HG02870 (cell line): ENCODE measurements at regions not wholly inside any gene's neighbourhood (a gene's known extent, or its start where the extent isn't known, plus 50 kb on each side); places are given as distances from the start of the nearest gene placed in this dataset.
"Not testable (repeated sequence)": the region's sequence is repeated elsewhere in the genome, so short reads cannot be mapped to it uniquely, and the experiment has no call there.

Experiments used
- ATAC-seq: cut with Tn5 transposase; IDR thresholded peaks from one replicate; pipeline ENCODE4 v1.9.1; 2021; ENCODE audit warnings: mild to moderate bottlenecking, moderate library complexity; ENCODE audit not compliant: unreplicated experiment

DNA sequence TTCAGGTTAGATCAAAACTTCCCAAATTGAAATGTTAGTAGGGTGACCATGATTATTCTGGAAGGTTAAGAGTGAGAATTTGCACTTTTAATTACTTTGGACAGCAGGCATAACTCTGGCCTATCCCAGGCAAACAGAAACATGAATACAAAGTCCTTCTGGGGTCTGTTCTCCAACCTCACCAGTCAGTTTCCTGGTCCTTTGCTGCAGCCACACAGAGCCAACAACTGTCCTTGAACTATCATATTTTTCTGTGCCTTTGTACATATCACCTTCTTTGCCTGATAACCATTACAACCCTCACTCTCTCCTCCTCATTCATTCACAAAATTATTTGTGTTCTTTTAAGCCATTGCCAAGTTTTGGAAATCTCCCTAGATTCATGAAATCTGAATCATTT is 126.0 kb upstream of the GBE1 start:
- no peak for ATAC-seq

DNA sequence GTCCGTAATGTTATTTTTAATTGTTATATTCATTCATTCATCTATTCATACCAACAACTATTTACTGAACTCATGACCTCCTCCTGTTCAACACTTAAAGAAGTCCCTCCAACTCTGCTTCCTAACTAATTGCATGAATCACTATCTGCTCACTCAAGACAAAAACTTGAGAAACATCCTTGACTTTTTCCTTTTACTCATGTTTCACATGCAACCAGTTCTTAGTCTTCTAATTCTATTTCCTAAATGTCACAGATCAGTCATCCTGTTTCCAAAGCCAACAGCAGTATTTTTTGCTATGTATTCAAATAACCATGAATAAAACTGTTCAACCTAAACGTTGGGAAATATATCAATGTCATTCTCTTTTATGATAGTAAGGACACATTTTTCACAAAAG is 124.6 kb upstream of the GBE1 start:
- ATAC-seq, result no peak

DNA sequence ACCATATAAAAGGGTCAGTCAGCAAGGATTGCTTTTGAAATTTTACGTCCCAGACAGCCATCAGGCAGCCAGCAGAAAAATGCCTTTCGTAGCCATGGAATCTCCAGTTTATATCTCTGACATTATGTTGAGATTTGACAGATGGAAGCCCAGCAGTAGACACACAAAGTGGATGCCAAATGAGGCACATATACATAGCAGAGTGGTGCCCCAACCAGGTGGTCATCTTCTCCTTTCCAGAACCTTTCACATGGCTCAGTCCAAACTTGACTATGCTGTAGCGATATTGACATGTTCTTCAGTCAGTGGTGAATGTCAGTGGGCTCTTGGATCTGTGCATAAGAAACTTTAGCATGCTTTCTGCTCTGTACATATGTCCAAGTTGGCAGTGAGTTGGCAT is 123.3 kb upstream of the GBE1 start:
- no peak for ATAC-seq

DNA sequence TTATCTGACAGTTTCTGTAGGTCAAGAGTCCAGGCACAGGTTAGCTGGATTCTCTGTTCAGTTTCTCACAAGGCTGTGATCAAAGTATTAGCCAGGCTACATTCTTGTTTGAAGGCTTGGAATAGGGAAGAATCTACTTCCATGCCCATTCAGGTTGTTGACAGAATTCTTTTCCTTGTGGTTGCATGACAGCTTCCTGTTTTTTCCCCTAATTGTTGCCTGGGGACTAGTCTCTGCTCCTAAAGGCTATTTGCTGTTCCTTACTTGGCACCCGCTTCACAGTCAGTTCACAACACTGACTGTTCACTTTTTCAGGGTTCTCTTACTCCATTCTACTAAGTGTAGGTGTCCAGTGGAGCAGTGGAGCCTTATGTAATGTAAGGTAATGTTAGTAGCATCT is 115.4 kb upstream of the GBE1 start:
- ATAC-seq, result no peak

DNA sequence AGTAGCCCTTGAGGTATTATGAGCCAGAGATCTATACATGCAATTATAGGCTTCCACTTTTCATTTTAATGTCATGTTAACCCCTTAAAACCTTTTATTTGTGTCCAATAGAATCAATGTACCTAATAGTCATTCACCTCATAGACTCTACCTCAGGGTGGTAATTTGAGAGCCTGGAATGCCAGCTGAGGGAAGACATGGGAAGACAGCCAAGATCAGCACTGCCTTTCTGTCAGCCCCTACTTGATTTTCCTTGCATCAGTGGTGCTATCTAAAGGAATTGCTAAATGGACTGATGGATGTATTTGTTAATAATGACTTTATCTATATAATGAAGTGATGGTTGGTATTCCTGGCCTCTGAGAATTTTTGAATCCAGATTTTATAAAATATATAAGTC is 113.3 kb upstream of the GBE1 start:
- no peak for ATAC-seq

DNA sequence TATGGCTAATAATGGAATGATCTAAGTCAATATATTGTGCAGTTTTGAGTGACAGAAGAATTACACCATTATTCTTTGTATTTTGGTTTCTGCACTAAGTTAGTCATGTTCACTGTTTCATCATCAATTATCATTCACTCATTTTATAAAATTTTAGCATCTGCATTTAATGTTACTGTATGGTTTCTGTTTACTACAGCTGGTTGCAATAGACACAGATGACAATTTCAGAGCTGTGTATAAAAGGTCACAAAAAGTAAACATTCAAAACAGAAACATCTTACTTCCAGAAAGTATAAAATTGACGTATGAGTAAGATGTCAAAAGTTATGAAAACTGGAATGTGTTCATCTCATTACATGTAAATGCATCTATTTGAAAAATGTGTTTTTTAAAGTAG is 111.1 kb upstream of the GBE1 start:
- ATAC-seq, result no peak

DNA sequence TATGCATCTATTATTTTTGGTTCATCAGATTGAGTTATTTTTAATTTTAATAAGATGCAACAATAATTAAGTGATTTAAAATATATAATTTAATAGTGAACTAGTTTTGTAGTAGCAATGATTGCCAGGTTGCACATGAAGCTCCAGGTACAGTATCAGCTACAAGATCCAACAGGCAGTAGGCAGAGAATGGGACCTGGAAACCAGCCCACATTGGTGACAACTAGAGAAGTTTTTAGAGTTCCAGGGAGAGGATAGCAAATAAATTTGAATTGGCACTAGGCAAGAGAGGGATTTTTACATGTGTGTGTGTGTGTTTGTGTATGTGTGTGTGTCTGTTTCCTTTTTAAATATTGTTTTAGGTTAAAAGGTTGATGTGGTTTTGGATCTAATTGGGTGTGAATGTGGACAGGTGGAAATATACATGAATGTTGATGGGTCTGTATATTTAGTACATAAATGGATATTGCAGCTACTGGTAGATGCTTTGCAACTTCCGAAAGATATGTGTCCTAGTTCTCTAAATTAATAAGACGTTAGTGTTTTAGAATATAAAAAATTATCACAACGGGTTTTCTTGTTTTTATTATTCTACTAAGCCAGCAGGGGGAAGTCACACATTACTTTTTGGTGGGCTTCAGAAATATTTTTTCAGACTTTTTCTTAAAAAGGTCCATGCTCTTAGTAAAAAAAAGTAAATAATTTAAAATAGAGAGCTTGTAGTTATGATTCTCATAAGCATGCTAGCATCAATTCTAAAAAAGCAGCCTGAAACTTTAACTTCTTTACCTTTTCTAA is 110.1 kb upstream of the GBE1 start:
- ATAC-seq, result no peak

DNA sequence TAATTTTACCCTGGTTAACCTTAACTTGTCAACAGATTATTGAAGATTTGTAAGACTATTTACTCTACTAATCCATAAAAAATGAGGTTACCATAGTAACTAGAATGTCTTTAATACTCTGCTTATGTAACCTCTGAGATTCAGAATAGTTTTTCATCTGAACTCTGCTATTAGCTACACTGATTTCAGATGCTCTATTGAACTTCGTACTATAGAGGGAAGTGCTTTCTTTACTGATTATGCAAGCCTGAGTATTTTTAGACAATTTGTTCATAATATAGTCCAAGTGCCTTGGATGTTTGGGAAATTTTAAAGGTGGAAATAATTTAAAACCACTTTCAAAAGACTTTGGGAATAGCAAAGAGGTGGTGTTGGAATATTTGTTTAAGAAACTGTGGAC is 107.9 kb upstream of the GBE1 start:
- ATAC-seq, result no peak

DNA sequence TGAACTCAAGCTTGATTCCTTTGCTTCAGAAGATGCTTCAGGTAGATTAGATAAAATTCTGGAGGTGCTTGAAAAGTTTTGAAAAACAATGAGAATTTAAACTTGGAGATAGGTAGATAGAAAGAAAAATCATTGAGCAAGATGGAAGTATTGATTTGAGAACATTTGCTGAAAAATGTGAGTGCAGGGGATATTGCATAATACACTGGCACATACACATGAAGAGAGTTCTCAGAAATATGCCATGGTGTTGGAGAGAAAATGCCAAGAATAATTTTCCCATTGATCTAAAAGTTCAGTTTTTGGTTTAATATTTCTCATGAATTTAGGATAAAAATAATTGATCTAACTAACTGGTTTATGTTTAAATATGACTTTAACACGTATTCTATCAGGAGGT is 107.2 kb upstream of the GBE1 start:
- no peak for ATAC-seq

DNA sequence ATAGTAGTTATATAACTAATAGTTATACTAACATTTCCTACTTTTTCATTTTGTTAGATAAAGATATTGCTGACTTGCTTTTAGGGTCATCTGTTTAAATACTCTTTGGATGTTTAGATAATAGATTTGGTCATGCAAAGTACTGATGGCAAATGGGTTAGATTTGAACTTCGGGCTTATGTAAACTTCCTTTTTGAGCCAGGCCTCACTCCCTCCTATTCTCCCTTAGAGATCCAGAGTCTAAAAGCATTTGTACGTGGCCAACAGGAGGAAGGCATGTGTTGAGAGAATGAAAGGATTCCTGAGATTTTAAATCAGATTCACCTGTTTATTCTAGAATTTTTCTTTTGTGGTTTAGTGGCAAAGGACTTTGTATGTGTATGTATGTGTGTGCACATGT is 106.4 kb upstream of the GBE1 start:
- no peak for ATAC-seq

DNA sequence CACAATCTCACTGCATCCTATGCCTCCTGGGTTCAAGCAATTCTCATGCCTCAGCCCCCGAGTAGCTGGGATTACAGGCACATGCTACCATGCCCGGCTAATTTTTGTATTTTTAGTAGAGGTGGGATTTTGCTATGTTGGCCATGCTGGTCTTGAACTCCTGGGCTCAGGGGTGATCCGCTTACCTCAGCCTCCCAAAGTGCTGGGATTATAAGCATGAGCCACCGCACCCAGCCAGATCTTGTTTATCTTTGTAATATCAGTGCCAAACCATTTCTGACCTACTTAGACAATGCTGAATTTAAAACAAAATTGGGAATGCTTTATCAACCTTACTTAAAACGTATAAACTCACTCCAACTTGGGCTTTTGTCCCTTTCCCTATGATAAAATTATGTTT is 103.7 kb upstream of the GBE1 start:
- ATAC-seq, result not testable (repeated sequence)

DNA sequence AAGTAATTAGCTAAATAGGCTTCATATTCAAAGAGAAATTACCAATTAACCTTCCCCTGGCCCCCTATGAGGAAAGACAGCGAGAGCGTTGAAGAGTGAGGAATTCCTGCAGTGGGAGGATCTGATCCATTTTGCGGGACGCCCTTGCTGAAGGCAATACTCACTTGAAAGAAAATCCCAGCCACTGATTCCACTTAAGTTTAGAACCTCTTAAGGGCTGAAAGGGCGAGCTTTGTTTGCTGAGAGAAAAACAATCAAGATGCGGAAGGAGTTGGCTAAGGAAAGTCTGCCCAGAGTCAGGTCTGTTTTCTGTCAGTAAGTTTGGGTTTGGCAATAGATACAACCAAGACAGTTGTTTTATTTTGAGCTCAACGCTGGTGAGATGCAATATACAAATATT is 102.8 kb upstream of the GBE1 start:
- no peak for ATAC-seq

DNA sequence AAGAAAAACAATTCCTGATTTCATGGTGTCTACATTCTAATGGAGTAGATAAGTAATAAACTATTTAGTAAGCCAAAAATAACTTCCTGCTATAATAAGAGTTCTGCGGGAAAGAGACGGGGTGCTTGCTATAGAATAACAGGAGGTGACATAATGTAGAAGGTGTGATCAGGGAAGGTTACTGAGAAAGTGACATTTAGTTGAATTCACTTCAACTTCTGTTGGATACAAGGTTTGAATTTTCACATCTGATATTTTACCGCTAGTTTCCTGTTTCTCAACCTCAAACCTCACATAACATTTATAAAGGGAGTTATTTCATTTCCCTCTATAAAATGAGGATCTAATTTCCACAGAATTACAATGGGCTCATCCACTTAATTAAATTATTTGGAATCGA is 102.3 kb upstream of the GBE1 start:
- no peak for ATAC-seq

DNA sequence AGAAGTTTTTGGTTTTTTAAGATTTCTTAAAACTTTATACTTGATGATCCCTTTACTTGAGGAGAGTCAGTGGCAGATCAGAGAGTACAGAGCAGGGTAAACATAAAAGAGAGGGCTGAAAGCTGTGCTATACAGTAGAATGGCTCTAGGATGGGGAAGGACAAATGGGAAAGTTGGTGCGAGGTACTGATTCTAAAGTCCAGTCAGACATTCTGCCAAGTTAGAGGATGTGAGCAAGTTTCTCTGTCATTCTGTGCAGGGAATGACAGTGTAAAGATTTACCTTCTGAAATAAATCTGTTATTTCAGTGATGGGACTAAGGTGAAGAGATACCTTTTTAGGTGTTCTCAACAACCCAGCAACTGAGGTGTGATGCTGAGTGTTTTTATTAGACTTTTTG is 100.1 kb upstream of the GBE1 start:
- ATAC-seq, result no peak

DNA sequence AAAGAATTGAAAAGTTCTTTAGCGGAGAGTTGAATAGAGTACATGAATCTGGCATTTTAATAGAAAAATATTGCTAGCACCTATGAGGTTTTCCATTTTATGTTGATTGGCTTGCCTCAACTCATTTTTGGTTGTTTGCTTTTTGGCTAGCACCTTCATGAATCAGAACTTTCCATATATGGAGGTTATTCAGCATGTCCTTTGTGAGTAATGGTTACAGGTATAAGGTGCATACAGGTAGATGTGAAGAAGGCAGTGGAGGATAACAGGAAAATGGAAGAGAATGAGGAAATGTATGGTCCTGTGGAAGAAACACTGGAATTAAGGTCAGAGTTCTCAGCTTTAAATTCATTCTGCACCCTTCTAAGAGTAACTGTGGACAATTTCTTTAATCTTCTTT is 98.1 kb upstream of the GBE1 start:
- no peak for ATAC-seq

DNA sequence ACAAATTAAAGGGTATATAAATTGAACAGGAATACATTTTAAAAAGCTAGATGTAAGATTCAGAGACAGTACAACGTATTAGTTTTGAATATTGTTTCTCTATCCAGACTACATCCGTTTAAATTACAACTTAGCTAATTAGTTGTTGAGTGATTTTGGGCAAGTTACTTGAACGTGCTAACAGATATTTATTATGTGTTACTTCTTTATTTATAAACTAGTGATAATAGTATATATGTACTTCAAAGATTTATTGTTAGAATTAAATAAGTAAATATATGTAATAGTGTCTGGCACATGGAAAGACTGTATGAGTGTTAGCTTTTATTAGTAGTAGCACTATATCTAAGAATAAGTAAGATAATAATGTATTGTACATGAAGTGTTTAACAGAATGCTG is 92.0 kb upstream of the GBE1 start:
- no peak for ATAC-seq

DNA sequence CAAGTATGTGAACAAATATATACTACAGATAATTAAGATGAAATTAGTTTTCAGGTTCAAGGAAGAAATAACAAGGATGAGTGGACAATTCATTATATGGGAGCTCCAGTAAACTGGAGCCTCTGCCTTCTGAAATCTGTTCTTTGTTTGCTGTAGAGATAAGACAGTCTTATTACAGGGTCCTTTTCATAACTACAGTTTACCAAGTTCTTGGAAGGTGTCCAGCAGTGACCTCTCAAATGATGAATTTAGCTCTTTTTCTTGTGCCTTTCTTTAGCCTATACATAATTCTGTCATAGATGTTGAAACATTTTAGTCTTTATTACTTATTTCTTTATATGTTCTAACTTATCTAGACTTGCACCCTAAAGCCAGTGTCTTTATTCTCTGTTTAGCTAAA is 89.7 kb upstream of the GBE1 start:
- ATAC-seq, result no peak

DNA sequence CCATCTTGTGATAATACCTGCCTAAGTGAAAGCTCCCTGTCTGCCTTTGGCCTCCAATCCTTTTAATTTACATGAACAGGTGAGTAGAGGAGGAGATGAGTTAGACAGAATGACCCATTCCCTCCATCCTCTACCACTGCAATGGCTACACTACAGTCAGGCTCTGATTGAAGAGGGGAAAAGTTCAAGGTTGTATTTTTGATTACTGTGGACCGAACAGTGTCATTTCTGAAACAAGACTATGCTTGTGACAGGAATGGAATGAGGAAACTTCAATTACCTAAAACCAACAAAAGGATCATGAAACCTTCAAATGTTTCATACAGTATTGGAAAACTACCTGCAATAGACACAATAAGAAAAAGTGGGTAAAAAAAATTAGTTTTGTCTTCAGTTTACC is 85.5 kb upstream of the GBE1 start:
- no peak for ATAC-seq

DNA sequence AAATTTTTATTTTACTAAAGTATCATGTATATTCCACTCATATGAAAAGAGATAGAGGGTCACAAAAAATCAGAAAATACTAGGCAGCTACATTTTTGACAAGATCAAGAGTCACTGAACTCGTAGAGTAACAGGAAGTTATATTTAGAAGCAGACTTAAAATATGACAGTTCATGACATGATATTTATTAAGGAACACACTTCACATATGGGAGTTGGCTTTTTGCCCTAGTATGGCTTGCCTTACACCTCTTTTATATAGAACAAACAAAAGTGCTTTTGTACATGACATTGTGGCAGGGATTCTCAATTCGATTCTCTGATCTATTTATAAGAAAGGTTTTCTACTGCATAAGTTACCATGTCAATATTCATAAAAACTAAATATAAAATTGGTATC is 80.1 kb upstream of the GBE1 start:
- ATAC-seq, result no peak

DNA sequence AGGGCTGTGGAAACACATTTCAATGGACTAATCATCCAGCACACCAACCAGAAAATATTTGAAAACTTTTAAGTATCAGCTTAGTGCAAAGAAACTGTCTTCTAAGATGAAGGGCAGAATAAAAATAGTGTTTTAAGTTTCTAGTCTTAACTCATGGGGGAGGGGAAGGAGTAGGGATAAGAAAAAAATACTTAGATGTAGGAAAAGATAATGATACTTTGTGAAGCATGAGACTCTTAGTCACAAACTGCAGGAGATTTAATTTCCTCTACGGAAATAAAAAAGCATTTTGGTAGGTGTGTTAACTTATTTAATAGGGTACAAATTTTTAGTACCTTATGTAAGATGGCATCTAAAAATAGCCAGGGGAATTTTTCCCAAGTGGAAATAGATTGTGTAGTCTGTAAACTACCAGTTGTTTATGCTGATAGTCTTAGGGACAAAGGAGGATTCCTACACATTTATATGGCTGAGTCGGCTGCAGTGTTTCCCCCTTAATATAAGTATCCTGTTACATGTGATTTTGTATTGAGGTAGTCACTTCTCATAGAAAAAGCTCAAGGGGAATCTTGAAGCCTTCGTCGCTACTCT is 78.2 kb upstream of the GBE1 start:
- ATAC-seq, result no peak

DNA sequence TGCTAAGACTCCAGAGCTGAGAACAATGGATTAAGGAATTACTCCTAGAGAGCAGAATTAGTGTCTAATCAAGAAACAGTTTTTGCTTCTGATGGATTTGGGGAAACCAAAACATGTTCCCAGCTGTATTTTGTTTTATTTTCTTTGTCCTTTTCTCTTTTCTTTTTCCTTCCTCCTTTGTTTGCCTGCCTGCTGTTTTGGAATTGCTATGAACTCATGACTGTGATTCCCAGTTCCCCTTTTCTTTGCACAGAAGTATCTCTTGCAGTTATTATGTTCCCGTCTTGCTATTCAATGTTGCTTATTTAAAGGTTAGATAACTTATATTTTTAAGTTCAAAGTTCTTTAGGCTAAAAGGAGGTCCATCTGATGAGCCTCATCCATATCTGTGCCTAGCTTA is 77.0 kb upstream of the GBE1 start:
- no peak for ATAC-seq

DNA sequence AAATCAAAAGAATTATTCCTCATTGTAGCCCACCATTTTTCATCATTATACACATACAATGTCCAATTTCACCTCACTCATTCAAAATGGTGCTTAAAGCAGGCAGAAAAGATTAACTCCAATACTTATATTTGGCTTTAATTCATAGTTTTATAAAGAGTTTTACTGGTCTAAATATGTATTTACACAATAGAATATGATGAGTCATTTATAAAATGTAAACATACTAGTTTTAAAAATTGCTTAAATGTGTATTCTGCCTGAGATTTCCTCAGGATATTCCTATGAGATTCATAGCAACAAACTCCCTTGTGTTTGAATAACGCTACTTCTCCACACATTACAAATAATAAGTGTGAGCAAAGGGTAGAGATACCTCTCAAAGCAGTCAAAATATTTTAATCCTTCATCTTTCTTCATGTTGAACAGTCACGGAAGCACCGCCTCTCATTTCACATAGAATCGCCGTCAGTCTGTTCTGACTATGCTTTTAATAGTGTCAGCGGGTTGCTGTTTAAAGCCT is 75.7 kb upstream of the GBE1 start:
- ATAC-seq, result no peak

DNA sequence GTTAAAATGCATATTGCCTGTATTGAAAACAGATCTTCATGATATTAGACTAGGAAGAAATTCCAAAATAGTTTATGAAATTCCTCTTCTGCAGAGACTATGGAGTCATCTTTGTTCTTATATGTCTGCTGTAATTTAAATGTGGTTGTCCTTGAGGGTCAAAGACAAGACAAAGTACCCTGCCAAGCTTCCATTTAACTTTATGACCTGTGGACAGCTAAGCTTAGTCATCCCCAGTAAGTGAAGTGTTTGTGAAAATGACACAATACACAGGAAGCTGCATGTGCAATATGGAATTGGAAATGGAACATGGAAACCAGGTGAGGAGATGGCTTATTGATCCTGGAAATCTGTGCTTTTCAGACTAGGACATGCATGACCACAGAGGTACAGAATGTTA is 68.5 kb upstream of the GBE1 start:
- ATAC-seq, result no peak
